ENCODE measurements at regions not wholly inside any gene's neighbourhood (a gene's known extent, or its start where the extent isn't known, plus 50 kb on each side); places are given as distances from the start of the nearest gene placed in this dataset.

DNA sequence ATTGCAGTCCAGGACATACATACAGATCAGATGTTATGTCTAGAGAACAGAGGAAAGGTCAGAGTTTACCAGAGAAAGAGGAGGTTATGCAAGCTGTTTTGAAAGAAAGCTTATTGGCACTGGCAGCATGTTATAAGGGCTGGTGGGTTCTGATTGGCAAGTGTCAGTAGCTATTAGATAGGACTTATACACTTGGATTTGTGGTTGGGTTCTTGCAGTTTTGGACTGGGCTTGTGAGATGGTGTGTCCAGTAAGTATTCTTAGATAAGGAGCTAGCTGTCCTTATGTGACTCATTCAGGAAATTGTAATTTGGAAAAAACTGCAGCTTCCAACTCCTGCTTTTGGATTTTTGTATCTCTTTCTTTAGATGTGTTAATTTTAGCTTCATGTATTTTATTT lies 130.7 kb upstream of the NAMPT start:
- ATAC-seq (no peak), DNase-seq (no peak)
- intact Hi-C loops (cut with micrococcal nuclease): no loop called here

DNA sequence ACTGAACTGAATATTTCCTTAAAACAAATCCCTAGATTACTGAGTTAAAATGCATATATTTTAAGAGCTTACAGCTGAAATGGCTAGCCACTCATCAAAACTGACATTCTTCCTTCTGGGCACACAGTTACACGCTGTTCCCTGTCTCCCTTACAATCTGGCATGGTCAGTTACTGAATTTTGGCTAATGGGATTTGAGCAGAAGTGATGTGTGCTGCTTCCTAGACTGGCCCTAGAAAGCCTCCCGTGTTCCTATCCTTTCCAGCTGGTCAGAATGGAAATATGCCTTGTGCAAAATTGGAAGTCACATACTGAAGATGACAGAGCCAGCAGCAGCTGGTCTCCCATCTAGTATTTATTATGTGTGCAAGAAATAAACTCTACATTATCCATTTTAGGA lies 128.7 kb upstream of the NAMPT start:
- DNase-seq: no peak
- no peak for ATAC-seq
- intact Hi-C loops (cut with micrococcal nuclease): loop anchor here (2.0 kb wide), 1 partner anchor 69 kb away; no protein-coding TSS in a partner anchor

DNA sequence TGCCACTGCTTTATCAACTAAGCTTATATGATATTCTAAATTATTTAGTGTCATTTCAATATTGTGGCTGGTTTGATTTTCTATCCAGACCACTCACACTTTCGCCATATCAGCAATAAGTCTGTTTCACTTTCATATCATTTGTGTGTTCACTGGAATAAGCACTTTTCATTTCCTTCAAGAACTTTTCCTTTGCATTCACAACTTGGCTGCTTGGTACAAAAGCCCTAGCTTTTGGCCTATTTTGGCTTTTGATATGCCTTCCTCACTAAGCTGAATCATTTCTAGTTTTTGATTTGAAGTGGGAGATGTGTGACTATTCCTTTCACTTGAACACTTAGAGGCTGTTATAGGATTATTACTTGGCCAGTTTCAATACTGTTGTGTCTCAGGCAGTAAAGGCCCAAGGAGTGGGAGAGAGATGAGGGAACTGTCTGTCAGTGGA lies 120.9 kb upstream of the NAMPT start:
- intact Hi-C loops (cut with micrococcal nuclease): no loop called here
- ATAC-seq: no peak
- no peak for DNase-seq

DNA sequence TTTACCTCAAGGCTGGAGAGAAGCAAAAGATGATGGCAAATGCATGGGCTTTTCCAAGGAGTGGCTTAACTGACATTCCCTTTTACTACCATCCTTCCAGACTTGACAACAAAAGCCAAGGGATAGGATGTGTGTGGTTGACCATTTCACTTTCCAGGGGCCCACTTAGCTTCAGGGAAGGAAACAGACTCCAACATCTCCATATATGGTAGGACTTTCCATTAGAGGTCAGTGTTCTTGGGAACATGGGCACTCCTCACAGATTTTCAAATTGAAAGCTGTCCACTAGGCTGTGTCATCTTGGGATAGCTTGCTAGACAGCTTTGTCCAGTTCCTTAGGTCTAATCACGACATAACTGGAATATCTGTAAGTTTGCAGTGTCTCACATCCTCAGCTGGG lies 118.1 kb upstream of the NAMPT start:
- no peak for DNase-seq
- no peak for ATAC-seq
- intact Hi-C loops (cut with micrococcal nuclease): no loop called here

DNA sequence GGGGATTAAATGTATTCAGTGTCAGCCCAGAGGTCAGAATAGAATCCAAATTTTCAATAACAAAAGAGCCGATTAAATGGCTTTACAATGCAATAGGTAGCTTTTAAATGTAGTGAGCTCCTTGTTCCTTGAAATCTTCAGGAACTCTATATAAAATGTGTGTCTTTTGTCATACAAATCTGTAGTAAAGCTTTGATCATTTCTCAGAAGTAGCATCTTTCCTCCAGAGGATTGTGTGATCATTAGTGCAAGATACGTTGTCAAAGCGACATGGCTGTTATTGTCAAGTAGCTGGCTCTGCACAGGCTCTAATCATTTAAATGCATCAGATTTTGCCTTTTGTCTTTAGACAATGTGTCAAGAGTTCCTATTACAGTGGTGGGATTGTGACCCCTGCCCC lies 116.1 kb upstream of the NAMPT start:
- ATAC-seq (no peak), DNase-seq (no peak)
- intact Hi-C loops (cut with micrococcal nuclease): no loop called here

DNA sequence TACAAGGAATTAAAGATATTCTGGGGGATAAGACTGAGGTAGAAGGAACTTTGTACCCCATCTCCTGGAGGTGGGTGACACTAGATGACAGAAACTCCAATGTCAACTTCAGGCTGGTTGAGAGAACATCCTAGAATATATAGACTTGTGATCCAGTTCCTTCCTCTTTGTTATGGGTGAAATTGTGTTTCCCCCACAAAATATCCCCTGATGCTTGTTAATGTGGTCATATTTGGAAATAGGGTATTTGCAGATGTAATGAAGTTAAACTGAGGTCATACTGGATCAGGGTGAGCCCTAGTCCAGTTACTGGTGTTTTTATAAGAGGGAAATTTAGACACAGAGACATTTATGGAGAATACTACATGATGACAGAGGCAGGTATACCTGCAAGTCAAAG lies 114.0 kb upstream of the NAMPT start:
- intact Hi-C loops (cut with micrococcal nuclease): no loop called here
- DNase-seq (no peak), ATAC-seq (no peak)

DNA sequence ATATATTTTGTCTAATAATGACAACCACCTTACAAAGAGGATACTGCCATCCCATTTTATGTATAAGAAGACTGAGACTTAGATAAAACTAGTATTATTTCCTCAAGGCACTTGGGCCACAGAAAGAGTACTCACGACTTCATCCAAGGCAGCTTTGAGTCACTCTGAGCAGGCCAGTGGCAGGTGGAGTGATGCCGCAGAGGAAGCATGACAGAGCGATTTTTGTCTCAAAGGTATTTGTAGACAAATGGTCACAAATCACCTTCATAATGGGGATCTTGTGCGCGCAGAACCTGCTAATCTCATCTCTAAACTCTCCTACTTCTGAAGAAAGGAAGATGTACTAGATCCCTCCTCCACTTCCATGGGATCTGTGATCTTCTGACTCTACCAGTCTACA lies 113.2 kb upstream of the NAMPT start:
- DNase-seq (no peak), ATAC-seq (no peak)
- intact Hi-C loops (cut with micrococcal nuclease): no loop called here

DNA sequence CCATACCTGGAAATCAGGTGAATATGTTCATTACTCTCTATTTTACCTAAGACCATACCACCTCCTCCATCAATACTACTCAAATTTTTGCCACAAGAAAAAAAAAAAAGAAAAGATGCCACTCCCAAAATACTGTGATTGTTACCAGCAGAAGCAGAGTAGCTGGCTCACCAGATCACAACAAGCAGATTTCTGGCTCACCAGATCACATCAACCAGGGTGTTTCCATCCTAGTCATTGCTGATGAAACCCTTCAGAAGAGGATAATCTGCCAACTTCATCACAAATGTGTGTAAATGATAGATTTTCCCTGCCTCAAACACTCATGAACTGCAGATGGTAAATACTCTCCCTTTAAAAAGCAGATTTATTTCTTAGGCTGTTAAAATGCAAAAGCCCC lies 109.7 kb upstream of the NAMPT start:
- intact Hi-C loops (cut with micrococcal nuclease): no loop called here
- no peak for DNase-seq
- ATAC-seq: no peak

DNA sequence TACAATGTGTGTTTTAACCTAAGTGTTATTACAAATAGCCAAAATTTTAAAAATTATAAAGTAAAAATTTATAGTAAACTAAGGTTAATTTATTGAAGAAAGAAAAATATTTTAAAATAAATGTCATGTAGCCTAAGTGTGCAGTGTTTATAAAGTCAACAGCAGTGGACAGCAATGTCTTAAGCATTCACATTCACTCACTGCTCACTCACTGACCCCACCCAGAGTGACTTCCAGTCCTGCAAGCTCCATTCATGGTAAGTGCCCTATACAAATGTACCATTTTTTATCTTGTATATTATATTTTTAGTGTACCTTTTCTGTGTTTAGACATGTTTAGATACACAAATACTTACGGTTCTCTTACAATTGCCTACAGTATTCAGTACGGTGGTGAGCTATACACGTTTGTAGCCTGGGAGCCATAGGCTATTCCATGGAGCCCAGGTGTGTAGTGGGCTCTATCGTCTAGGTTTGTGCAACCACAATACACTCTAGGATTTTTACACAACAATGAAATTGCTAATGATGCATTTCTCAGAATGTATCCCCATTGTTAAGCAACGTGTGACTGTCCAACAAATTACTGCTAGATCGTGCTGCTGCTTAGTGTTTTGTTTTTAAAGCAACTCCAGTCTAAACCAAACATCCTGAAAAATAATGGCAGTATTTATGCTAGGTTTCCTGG lies 108.9 kb upstream of the NAMPT start:
- ATAC-seq: no peak
- no peak for DNase-seq
- intact Hi-C loops (cut with micrococcal nuclease): no loop called here

DNA sequence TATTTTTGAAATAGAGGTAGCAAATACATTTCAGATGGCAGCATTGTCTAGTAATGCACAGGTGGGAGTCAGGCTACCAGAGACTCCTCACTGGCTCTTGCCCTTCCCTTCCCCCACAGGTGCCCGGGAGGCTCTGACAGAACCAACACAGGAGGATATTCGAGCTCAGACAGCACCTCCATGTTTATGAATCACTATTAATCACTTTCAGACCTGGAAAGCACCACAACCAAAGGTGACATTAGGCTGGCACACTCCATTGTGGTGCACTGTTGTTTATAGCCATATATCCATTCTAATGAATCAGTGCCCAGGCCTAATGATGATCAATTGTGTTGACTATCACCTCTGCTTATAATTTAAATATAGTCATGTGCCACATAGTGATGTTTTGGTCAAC lies 107.8 kb upstream of the NAMPT start:
- DNase-seq: no peak
- intact Hi-C loops (cut with micrococcal nuclease): no loop called here
- no peak for ATAC-seq

DNA sequence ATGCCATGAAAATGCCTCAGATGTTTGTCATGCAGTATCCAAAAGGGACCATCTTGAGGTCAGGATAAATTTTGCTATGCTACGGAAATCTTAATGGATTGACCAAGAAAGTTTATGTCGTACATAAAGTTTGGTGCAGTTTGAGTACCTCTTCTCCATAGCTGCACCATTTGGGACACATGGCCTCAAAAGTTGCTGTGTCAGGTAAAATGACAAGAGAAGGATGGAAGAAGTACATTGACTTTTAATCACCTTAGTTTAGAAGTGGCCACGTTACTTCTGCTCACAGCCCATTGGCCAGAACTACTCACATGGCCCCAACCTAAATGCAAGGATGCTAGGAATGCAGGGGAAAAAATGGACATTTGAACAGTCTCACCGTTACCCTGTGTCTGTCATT lies 107.4 kb upstream of the NAMPT start:
- intact Hi-C loops (cut with micrococcal nuclease): no loop called here
- DNase-seq (no peak), ATAC-seq (no peak)

DNA sequence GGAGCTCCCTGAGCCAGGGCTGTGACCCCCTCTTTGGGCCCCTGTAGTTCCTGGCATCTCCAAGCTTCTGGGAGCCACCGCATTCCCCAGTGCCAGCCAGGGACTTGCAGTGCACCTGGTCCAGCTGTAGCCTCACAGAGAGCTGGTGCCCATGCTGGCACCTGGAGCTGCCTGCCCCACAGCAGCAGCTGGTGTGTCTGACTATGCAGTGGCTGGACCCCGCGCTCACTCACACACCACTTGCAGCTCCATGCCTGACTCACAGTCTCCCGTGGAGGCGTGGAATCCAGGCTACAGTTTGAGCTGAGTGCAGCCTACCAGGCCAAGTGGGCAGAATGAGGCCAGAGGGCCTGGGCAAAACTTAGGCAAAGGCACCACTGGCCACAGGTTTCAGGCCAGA lies 102.2 kb upstream of the NAMPT start:
- intact Hi-C loops (cut with micrococcal nuclease): no loop called here
- ATAC-seq (no peak), DNase-seq (no peak)

DNA sequence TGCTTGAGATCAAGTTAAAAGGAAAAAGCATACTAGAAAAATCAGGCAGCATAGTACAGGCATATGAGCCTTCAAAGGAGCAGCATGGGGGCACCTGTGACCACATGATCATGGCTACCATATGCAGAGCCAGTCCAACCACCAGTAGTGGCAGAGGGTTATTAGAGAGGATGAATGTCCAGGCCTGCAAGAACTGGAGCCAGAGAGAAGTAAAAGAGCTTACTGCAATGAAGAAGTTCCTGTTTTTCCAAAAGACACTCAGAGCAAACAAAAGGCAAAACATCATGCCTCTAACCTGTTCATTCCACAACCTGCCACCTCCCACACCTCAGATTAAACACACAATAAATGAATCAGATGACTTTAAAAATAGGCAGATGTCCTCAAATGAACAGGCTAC lies 99.6 kb upstream of the NAMPT start:
- intact Hi-C loops (cut with micrococcal nuclease): no loop called here
- no peak for ATAC-seq
- DNase-seq: no peak

DNA sequence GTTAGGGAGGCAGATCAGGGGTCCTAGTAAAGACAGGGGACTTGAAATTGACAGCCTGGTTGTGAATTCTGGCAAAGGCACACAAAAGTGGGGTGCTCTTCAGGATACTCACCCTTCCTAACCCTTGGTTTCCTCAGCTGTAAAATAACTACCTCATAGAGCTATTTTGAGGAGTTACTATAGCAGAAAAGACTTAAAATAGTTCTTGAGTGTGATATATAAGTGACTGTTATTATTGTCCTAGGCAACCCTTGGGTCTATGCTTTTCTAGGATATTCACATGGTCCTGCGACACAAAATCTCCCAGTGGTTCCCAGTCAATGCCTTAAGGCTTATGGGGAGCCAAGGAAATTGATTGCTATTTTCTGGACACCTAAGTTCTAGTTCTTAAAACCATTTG lies 98.1 kb upstream of the NAMPT start:
- peak; percentile 60 for ATAC-seq
- no peak for DNase-seq
- intact Hi-C loops (cut with micrococcal nuclease): no loop called here

DNA sequence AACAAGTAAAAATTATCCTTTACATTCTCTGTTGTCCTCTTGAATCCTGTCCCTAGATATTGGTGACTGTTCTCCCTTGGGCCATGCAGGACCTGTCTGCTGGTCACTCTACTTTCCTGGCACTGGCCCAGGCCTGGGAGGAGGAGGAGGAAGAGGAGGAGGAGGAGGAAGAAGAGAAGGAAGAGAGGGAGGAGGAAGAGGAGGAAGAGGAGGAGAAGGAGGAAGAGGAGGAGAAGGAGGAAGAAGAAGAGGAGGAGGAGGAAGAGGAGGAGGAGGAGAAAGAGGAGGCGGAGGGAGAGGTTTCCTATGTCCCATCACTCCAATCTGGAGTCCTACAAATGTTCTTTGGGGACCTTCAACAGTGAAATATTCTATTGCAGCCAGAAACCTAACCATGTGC lies 97.3 kb upstream of the NAMPT start:
- intact Hi-C loops (cut with micrococcal nuclease): no loop called here
- ATAC-seq (no peak), DNase-seq (no peak)

DNA sequence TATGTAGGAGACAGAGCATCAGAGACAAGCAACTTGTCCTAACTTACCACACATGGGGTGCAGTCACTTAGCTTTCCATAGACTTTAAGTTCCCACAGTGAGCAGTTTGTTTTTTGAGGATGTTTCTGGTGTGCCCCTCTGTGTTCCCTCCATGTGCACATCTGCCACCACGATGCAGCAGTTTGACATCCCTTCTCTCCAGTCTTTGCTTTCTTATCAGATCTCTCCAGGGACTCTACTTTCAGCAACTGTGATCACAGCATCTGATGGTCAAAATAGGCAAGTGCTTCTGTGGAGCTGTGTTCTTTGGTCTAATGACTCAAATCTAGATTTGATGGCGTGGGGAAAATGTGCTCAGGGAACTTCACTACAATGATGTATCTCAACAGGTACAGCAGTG lies 96.5 kb upstream of the NAMPT start:
- DNase-seq (no peak), ATAC-seq (no peak)
- intact Hi-C loops (cut with micrococcal nuclease): no loop called here

DNA sequence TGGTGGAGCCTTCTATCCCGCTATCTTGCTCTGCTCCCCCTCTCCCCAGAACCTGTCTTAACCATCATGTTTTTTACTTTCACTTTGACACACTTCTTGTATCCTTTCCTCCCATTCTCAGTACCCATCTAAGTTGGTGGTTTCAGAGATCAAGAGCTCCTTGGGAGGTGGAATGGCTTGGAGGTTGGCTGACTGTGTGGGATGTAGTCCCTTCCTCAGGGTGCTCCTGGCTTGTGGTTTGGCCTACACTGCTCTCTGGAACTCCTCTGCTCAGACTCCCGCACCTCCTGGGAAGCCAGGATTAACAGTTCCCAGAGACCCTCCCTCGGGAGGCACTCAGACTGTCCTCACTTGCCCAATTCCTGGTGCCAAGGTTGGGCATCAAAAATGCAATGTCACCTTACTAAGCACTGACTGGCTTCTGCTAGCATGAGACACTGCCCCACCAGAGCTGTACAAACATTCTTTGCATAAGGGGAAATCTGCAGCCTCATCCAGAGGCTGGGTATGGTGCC lies 93.1 kb upstream of the NAMPT start:
- DNase-seq (no peak), ATAC-seq (no peak)
- intact Hi-C loops (cut with micrococcal nuclease): no loop called here

DNA sequence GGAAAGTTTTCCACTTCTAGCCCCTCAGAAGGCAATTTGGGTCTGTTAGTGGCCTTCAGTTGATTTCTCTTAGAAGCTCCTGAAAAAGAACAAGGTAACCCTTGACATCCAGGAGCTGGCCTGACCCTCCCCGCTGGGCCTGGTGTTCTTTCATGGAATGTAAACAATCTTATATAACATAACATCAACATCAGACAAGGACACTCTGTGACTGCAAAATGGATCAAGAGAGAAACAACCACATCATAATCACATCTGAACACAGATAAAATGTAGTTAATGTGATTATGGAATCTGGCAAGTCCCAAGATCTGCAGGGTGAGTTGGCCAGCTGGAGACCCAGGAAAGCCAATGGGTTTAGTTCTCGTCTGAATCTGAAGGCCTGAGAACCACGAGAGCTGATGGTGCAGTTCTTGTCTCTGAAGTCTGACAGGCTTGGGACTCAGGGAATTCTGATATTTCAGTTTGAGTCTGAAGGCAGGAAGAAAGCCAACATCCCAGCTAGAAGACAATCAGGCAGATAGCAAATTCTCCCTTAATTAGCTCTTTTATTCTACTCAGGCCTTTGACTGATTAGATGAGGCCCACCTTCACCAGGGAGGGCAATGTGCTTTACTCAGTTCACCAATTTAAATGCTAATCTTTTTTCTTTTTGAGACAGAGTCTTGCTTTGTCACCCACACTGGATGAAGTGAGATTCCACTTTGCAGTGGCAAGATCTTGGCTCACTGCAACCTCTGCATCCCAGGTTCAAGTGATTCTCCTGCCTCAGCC lies 91.4 kb upstream of the NAMPT start:
- DNase-seq (no peak), ATAC-seq (no peak)
- intact Hi-C loops (cut with micrococcal nuclease): no loop called here

DNA sequence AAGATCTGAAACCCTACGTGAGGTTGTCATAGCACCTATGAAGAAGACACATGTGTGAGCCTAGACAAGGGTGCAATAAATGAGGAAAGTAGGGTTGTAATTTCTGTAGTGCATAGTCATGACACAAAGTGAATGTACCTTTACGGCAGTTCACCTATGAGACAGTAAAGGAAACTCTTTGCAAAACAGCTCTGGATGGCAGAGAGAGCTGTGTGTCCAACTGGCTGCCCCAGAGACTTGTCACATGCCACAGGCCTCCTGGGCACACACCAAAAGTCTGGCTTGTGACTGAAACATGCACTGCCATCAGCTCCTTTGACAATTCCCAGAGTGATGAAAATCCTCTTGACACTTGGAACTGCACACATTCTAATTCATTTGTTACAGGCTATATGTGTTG lies 90.7 kb upstream of the NAMPT start:
- intact Hi-C loops (cut with micrococcal nuclease): no loop called here

DNA sequence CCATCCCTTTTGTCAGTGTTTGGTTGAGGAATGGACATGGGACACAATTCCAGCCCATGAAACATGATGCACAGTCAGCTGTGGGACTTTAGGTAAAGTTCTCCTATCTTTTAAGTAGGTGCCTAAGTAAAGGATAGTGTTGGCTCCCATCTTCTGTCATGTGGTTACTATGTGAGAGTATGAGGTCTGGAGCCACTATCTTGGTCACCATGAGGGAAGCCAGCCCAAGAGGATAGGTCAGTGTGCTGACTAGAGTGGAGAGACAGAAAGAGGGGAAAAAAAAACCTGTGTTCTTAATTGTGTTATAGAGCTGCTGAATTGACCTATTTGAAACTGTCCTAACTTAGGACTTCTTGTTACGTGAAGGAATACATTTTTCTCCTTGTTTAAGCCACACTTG lies 89.7 kb upstream of the NAMPT start:
- intact Hi-C loops (cut with micrococcal nuclease): no loop called here
- ATAC-seq (no peak), DNase-seq (no peak)

More for the DNA sequence above, 90.7 kb upstream of the NAMPT start:
- DNase-seq: peak; percentile 72
- peak; percentile 97 for ATAC-seq
